Chondrocyte (in vitro differentiated cells): ENCODE measurements at regions not wholly inside any gene's neighbourhood (a gene's known extent, or its start where the extent isn't known, plus 50 kb on each side); places are given as distances from the start of the nearest gene placed in this dataset.

Experiments
- DNase-seq: peaks from one replicate; pipeline ENCODE4 v3.0.0; 2021; ENCODE audit warnings: mixed read lengths, low spot score
- H3K27ac Mint-ChIP-seq: one replicate; pipeline ENCODE4 v1.8.0; 2021; ENCODE audit warnings: mild to moderate bottlenecking, moderate library complexity, mixed read lengths; ENCODE audit not compliant: unreplicated experiment
- H3K27me3 Mint-ChIP-seq: 2 replicates; pipeline ENCODE4 v1.8.0; 2021; ENCODE audit warnings: low read depth, mixed read lengths
- H3K36me3 Mint-ChIP-seq: 2 replicates; pipeline ENCODE4 v1.8.0; 2021; ENCODE audit warnings: low read depth, mixed read lengths
- H3K4me1 Mint-ChIP-seq: 2 replicates; pipeline ENCODE4 v1.8.0; 2021; ENCODE audit warnings: low read depth, mild to moderate bottlenecking, mixed read lengths
- H3K4me3 Mint-ChIP-seq: one replicate; pipeline ENCODE4 v1.8.0; 2021; ENCODE audit warnings: mild to moderate bottlenecking, moderate library complexity, mixed read lengths; ENCODE audit not compliant: unreplicated experiment
- H3K9me3 Mint-ChIP-seq: 2 replicates; pipeline ENCODE4 v1.8.0; 2021; ENCODE audit warnings: low read depth, mixed read lengths
- CTCF ChIP-seq: fragments of 200-600 bp; sonication (generic); IDR thresholded peaks from 2 replicates; pipeline ENCODE4 v1.5.0; 2021; ENCODE audit warnings: antibody characterized with exemption, mild to moderate bottlenecking, moderate library complexity

- no peak overlapping the region for H3K4me3 Mint-ChIP-seq
- H3K36me3 Mint-ChIP-seq, result no peaks in the 10 kb centered on the region
- peaks cover 16% of the 10 kb centered on the region for H3K4me1 Mint-ChIP-seq
Measured at GRCh38 chr7:92968502-92968901, 132.1 kb upstream of the CDK6 start.

GRCh38 chr7:92967238-92967637, 130.9 kb upstream of the CDK6 start:
- no peak for TF ChIP-seq CTCF
- peaks cover 4% of the 10 kb centered on the region for H3K9me3 Mint-ChIP-seq
- no peaks in the 10 kb centered on the region for H3K36me3 Mint-ChIP-seq
- H3K4me3 Mint-ChIP-seq, result no peak overlapping the region
- no peaks in the 10 kb centered on the region for H3K27me3 Mint-ChIP-seq
- peaks cover 4% of the 10 kb centered on the region for H3K4me1 Mint-ChIP-seq
- no peak for DNase-seq
- H3K27ac Mint-ChIP-seq, result no peak overlapping the region

More at GRCh38 chr7:92968502-92968901, 132.1 kb upstream of the CDK6 start:
- no peaks in the 10 kb centered on the region for H3K9me3 Mint-ChIP-seq
- no peak for DNase-seq
- no peak for TF ChIP-seq CTCF
- H3K27me3 Mint-ChIP-seq, result no peaks in the 10 kb centered on the region
- no peak overlapping the region for H3K27ac Mint-ChIP-seq

GRCh38 chr7:92964141-92964540, 127.8 kb upstream of the CDK6 start:
- Mint-ChIP-seq H3K27ac (no peak overlapping the region), H3K9me3 (peaks cover 17% of the 10 kb centered on the region), H3K36me3 (peaks cover 4% of the 10 kb centered on the region), H3K27me3 (no peaks in the 10 kb centered on the region), H3K4me1 (no peaks in the 10 kb centered on the region), H3K4me3 (no peak overlapping the region)
- TF ChIP-seq CTCF, result no peak
- no peak for DNase-seq

- TF ChIP-seq CTCF, result no peak
- Mint-ChIP-seq H3K27me3 (no peaks in the 10 kb centered on the region), H3K4me1 (no peaks in the 10 kb centered on the region), H3K36me3 (peaks cover 4% of the 10 kb centered on the region), H3K27ac (no peak overlapping the region), H3K9me3 (peaks cover 18% of the 10 kb centered on the region), H3K4me3 (no peak overlapping the region)
- DNase-seq, result no peak
Measured at GRCh38 chr7:92963566-92963965, 127.2 kb upstream of the CDK6 start.

- Mint-ChIP-seq H3K27ac (no peak overlapping the region), H3K36me3 (peaks cover 15% of the 10 kb centered on the region), H3K4me3 (no peak overlapping the region), H3K4me1 (no peaks in the 10 kb centered on the region), H3K27me3 (peaks cover 6% of the 10 kb centered on the region), H3K9me3 (peaks cover 26% of the 10 kb centered on the region)
- TF ChIP-seq CTCF, result no peak
- DNase-seq, result no peak
Measured at GRCh38 chr7:92961961-92962360, 125.6 kb upstream of the CDK6 start.
